ENCODE measurements at regions not wholly inside any gene's neighbourhood (a gene's known extent, or its start where the extent isn't known, plus 50 kb on each side); places are given as distances from the start of the nearest gene placed in this dataset.
A peak's percentile ranks its signal among the peaks of the same experiment; 100 is the strongest.

DNA sequence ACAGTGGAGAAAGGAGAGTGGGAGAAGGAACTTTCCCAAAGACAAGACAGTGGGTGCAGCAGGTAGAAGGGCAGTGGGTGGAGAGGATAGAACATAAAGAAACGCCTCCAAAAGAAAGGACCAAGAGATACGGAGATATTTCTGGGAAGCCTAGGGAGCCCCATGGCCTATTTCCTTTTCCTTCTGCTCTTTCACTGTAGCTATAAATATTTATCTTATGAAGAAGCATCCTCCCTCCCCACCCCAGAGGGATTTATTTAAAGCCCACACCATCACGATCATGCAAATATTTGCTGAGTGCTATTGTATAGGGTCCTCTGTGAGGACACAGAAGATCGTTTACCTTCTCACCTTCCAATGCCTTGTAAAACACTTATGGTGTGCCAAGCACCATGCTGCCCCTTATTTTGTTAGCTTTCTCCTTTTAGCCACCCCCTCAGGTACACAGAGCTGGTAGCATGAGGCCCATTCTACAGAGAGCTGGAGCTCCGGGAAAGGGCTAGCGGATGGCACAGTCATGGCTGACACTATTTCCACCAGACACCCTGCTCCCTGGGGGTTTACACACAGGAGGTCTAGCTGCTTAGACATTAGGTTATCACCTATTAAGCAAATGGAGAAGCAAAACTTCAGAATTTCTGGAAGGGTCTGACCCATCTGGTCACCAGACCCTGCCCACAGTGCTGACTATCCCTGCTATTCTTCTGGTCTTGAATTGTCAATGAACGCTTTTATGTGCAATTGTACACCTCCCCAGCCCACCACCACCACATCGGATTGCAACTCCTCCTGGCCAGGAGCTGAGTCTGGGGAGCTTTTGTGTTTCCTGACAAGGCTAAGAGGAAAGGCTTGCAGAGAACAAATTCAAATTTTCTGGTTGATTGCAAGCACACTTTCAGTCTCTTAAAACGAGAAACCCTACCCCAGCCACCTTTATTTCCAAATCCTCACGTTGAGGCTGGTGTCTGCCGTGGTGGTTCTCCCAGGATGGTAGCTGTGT, 91.8 kb upstream of the KLF7 start:
- DNase-seq: peak; percentile 66

DNA sequence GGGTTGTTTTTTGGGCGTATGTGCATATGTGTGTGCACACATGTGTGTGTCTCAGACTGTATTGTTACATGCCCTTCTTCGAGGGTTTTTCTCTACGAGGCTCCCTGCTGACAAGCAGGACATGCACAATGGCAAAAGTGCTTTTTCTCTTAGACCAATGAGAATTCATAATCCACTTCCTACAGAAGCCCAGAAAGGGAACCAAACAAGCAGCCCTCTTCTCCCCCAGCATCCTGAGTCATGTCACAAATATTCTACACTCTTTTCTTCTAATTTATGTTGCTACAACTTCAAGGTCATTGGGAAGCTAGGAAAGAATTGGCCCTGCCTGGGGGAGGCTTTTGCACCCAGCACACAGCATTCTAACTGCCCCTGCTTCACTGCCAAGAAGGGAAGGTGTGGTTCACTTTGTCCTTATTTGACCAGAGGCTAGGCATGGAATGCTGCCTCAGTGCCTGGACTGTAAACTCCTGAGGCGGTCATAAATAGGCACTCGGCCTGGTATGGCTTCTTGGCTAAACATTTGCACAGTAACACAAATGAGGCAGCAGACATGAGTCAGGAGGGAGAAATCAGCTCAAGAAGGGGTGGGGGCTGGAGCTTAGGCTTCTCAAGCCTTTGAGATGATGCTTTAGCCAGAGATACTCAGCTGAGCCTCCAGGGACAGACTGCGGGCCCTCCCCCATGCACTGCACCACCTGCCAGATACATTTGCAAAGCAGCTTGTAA, 92.7 kb upstream of the KLF7 start:
- DNase-seq: peak; percentile 59

DNA sequence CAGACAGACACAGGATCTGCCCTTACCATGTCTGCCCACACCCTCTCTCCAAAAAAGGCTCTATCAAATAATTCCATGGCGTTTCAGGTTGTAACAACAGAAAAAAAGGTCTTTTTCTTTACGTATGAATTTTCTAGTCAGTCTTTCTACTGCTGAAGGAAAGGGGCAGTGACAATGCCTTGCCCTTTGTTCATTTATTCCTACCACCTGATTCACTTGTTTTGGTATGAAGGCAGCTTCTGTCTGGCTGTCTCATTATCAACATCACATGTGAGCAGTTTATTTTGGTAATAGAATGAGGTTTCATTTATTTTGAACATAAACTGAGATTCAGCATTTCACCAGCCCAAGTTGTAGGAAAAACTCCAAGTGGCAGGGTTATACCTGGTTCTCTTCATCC, 94.3 kb upstream of the KLF7 start:
- DNase-seq: no peak

DNA sequence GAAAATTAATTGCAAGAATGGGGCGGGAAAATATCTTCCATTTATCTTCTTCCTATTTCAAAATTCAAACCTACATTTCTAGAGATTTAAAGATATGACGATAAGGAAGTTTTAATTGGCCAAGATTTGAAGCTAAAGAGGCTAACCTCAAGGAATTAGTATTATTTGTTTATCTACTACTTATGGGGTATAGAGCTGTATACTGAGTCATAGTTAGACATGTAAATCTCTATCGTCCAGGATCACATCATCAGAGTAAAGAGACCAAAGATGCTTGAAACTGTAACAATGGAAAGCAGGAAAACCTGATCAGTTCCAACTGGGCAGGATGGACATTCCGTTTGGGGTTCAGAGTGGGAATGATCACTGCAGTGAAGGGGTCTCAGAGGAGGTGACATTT, 95.2 kb upstream of the KLF7 start:
- DNase-seq: no peak

DNA sequence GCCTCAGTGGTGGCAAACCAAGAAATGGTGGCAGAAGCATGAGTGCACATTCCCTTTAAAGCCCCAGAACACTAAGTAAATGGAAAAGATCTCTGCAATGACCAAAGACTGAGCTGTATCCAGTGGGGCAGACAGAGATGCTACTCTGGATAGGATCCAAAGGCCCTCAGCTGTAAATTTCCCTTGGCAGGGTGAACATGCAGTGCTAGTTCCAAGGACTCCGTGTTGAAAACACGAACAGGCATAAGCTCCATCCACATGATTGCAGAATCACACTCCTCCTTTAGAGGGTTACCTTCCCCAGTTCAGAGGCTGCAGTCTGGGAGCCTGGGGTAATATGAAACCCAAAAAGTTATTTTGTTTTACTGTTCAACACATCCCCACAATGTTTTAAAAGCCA, 98.6 kb upstream of the KLF7 start:
- DNase-seq: no peak

DNA sequence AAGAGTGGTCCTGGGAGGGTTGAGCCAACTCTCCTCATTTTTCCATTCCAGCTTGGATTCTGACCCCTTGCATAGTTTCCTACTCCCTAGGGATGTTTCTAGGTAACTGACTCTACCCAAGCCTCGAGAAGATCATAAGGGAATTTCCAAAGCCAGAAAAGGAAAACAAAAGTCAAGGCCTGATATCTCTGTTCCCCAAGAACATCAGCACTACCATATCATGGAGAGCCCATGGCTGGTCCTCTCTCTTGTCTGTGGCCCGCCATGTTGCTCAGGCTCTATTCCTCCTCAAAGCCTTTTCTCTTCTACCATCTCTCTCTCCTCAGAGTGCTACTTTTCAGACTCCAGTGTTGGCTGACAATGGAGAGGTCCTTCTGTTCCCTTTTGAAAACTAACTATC, 99.6 kb upstream of the KLF7 start:
- DNase-seq: no peak

DNA sequence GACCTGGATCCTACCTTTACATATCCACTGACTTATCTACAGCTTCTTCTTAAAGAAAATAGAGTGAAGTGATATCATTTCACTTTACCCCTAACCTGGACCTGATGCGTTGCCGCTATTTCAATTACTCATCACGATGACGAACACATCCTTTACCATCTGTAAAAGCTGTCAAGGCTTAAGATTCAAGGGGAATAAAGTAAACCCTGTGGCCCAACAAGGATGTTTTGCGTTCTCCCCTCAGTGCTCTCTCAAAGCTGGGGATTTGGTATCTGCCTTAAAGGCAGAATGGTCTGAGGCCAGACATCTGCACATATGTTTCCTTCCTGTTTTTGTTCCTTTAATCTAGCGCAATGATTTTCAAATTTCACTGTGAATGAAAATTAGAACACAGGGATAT, 100.1 kb upstream of the KLF7 start:
- DNase-seq: no peak

DNA sequence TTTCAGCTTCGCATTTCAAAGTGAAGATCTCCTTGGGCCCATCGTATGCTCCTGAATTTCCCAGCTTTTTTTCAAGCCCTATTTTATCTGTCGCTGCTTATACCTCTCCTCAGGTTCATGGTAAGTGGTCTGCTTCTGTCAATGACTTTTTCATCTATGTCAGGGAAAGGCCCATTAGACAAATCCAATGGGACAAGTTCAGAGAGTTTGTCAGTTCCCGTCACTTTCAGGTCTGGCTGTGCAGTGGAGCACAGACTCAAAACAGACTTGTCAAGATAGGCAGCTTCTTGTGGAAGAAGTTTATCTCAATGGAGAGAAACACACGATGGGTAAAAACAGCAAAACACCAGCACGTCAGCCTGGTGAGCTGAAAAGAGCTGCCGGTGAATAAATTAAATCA, 100.9 kb upstream of the KLF7 start:
- DNase-seq: no peak

DNA sequence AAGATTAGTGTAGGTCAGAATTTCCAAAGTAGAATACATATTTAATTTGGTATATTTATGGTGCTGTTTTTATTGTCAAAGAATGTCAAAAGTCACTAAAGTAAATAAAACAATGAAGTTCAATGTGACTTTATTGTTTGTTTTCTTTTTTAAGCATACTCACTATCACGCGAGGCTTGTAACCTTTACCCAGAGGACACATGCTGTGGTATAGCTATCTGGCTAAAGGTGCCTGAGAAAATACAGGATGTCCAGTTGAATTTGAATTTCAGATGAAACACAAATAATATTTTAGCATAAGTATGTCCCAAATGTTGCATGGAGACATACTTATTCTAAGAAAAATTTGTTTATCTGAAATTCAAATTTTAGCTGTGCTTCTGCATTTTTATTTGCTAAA, 103.3 kb upstream of the KLF7 start:
- DNase-seq: peak; percentile 17

DNA sequence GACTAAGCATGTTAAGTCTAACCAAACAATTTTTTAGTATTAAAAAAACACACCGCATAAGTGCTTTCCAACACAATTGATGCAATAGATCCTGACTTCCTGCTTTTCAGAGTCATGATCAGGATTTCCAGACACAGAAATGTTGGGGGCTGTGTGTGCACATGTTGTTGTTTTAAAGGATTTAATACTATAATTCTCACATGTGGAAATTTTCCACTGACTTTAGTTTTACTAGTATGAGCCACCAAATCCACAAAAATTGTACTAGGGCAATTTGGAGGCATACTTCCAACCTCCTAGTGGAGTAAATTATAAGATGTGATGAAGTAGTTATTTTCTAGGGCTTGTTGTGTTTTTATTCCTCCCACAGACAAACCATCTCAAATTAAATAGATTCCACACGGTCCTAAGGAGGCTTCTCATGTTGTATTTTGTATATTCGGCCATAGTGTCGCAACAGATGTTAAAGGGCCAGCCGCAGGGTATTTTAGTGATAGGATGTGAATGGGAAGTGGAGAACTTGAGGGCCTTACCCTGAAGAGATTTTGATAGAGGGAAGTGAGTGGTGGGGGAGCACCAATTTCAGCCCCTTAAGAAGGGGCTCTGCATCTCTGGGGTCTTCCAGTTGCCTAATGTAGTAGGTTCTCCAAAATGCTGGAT, 108.9 kb upstream of the KLF7 start:
- no peak for DNase-seq

DNA sequence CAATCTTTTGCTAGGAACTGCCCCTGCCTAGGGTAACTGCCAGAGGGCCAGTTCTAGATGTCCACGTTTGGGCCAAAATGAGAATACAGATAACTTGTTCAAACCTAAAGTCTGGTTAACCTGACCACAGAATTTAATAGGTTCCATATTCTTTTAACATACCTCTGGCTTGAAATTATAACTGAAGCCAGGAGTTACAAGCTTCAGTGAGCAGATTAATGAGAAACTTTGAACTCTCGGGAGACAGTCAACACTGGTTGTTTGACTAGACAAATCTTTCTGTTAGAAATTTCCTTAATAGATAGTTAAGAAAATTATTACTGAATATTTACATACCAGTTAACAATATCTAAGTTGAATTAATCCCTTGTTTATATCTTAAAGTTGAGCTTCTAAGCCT, 110.0 kb upstream of the KLF7 start:
- no peak for DNase-seq

DNA sequence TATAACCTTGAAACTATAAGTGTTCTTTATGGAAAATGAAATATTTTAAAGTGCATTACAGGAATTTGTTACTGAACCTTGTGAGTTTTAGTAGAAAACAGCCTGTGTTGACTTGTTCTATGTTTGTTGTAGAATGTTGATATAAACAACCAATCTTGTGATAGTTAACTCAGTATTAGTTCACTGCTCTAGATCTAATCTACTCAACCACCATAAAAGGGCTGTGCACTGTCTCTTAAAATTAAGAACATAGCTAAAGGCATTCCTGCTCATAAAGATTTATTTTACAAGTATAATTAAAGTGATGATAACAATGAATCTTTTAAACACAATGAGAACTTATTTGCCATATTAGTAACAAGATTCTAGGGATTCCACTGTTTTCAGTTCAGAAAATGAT, 110.5 kb upstream of the KLF7 start:
- no peak for DNase-seq

DNA sequence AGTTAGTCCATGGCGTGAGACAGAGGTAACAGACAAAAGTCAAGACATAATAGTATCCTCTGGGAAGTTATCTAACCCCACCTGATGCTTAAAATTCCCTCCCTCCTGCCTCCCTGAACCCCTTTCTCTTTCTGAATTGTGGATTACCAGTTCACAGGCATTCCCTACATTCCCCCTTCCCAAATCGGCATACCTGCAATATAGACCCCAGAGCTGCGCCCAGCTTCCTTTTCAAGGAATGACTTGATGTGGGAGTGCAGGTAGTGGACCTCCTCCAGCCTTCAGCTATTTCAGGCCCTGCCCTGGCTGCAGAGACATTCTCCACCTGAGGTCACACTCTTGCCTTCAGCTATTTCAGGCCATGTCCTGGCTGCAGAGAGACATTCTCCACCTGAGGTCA, 111.1 kb upstream of the KLF7 start:
- no peak for DNase-seq

DNA sequence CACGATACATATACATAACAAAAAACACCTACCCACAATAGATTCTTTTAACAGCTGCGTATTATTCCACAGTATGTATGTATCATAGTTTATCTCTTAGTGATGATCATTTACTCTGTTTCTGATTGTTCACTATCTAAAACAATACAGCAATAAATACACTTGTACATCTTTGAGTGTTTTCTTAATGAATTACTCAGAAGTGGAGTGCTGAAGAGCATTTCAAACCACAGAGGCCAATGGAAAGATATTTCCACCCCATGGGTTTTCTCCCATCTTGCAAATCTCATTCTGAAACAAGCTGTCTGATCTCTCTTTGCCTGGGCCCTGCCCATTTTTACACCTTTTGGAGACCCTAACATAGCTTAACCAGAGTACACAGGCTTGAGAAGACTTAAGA, 113.8 kb upstream of the KLF7 start:
- DNase-seq: no peak

DNA sequence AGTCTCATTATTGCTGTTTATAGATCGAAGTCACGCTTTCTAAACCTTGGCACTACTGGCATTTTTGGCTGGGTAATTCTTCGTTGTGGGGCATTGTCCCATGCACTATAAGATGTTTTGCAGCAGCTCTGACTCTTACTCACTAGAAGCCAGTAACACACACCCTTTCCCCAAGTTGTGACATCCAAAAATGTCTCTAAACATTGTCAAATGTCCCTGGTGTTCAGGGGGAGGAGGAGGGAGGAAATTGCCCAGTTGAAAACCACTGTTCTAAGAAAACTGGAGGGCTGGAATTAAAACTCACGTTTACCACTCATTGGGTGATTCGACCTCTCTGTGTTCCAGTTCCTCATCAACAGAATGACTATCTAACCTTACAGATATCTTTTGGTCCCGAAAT, 115.7 kb upstream of the KLF7 start:
- no peak for DNase-seq

DNA sequence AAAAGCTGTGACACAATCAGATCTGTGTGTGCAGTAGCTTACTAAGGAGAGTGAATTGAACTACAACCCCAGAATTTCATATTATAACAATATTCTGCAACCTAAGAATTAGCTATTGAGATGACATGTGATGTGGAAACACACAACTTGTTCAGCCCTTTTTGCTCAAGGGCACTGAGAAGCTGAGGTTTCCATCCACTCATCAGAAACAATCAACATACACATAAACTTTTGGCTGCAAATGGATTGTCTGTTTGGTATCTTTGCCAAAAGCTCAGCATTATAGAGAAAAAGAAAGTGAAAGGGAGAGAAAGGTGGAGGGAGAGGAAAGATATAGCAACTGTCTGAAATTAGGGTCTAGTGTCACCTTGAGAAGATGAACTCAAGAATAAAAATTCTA, 117.2 kb upstream of the KLF7 start:
- no peak for DNase-seq

DNA sequence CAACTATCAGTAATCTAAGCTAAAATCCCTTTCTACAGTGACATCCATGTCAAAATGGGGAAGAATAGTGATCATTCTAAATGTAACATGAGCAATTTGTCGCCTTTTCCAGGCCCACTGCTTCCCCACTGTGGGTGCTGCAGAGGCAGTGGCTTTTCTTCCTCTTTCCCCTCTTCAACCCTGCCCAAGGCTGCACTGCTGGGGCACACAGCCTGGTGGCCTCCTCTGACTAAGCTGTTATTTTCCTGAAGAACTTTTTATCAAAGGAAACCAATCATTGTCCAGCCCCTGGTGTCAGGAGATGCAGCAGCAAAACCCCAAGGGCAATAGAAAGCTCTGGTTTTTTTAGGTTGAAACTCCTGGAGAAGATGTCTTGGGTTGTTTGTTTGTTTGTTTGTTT, 117.6 kb upstream of the KLF7 start:
- DNase-seq: no peak

DNA sequence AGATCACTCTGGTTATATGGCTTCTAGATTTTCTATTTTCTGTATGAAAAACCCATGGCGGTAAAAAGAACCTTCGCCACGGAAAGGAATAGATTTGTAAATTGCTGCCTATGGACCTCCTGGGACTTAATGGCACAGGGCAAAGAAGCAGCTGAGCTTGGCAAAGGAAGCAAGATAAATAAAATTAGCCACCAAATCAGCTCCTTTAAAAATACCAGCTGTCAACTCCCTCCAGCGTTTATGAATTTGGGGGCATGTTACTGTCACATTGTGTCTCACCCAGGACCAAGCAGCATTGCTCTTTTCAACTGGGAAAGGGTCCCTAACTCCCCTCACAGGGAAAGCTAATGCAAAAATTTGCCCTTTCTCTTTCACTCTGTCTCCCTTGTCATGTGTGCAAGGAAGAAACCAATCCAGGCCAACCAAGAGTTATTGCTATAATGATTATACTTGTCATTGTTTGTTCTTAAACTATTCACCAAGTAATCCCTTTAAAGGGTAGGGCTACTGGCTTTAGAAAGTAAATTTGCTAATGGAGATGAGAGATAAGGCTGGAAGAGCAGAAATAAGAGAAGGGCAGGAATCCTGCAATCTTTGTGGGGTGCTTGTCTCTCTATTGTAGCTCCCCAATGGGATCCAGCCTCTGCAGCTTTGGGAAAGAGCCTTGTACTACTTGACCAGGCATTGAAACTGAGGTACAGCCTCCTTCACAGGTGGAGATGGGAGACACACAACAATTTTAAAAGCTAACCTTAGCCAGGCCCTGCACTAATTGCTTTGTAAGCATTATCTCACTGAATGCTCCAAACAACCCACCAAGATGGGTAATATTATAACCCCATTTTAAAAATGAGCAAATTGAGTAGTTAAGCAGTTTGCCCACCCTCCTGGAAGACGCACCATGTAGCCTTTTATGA, 119.1 kb upstream of the KLF7 start:
- DNase-seq: no peak

DNA sequence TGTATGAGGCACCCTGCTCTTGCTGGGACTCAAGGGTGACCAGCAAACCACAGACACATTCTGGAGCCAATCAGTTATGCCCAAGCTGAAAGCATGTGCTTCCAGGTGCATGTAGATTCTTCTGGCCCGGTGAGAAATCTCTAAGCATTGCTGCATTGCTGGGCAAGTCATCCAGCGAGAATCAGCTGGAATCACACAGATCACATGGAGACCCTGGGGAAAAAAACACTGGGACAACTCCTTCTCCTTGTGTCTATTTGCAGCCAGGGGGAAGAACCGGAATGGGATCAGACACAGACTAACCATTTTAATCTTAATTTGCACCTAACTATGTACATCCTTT, 119.7 kb upstream of the KLF7 start:
- no peak for DNase-seq

DNA sequence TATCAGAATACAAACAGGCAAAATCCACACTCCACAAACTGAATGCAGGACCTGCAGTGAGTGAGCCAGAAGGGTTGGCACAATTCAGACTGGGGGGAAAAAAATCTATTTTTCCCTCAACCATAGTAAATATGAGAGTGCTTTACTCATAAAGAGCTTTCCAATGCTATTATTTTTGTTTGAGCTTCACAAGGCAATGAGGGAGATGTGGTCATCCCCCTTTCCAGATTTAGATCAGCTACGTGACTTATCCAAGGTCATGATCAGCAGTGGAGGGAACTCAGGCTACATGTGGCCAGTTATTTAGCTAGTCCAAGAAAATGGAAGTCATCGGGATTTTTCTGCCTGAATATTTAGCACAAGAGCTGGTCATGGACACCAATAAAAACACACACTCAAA, 120.4 kb upstream of the KLF7 start:
- DNase-seq: no peak

DNA sequence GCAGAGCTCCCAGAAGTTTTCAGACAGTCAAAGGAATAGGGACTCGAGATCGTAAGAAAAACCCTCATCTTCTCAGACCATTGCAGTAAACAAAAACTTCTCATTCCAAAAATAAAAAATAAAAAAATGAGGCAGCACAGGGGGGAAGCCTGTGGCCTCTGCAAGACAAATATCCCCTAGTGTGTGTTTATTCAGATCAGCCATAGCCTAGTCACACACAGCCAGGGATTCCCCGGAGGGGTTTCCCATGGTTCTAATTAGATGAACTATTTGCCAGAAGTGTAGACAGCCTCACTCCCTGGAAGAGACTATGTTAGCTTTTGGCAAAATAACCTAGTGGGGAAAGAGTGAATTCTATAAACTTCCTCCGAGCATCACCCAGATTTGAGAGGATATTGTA, 122.9 kb upstream of the KLF7 start:
- no peak for DNase-seq

DNA sequence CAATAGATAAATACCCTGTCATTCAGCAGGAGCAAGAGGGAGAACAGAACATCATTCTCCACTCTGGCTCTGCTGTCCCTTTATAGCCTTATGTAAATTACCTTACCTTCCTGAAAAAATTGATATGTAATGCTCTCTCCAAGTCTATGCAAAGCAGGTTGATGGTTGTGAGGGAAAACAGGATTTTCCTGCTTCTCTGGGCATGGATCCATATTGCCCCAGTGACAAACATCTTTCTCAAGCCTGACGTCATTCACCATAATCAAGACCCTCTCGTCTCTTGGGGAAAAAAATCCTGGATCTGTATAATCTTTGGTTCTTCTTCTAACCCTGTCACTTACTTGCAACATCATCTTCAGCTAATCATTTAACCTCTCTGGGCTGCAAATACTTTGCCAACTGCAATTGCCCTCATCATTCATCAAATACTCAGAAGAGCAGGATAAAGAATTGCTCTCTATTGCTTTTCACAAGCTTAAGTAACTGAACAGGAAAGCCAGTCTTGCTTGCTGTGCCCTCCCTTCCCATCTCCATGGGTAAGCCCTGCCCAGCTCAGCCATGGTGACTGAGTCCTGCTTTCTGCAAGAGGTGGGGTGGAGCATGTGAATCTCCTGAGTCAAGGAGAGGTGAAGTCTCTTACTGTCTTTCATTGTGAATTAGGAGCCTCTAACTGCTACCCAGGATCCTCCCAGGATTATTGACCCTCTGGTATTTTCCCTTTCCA, 123.7 kb upstream of the KLF7 start:
- peak; percentile 70 for DNase-seq

All from DMS53 (cell line).